SH-SY5Y (cell line): ENCODE measurements at regions not wholly inside any gene's neighbourhood (a gene's known extent, or its start where the extent isn't known, plus 50 kb on each side); places are given as distances from the start of the nearest gene placed in this dataset.
A peak's percentile ranks its signal among the peaks of the same experiment; 100 is the strongest.

Experiments
- GATA2 ChIP-seq: IDR thresholded peaks from 2 replicates; pipeline ENCODE4 v1.6.1; 2011; ENCODE audit warnings: mild to moderate bottlenecking, low read depth, low read length
- GATA3 ChIP-seq: IDR thresholded peaks from 2 replicates; pipeline ENCODE4 v1.6.1; 2011; ENCODE audit warnings: low read depth, mild to moderate bottlenecking, low read length, moderate library complexity

- no peak for TF ChIP-seq GATA3
Observed at GRCh38 chr7:113282875-113283274, 164.5 kb upstream of the SMIM30 start.

GRCh38 chr7:113281223-113281622 lies 162.9 kb upstream of the SMIM30 start:
- TF ChIP-seq GATA2 (peak; percentile 86), GATA3 (peak; percentile 75)

GRCh38 chr7:113279256-113279655 lies 160.9 kb upstream of the SMIM30 start:
- TF ChIP-seq GATA2 (peak; percentile 73), GATA3 (no peak)

- TF ChIP-seq GATA2, result no peak
- no peak for TF ChIP-seq GATA3
Observed at GRCh38 chr7:113270790-113271189, 152.4 kb upstream of the SMIM30 start.

GRCh38 chr7:113268757-113269156 lies 150.4 kb upstream of the SMIM30 start:
- TF ChIP-seq GATA2, result no peak
- TF ChIP-seq GATA3, result no peak

GRCh38 chr7:113267885-113268284 lies 149.5 kb upstream of the SMIM30 start:
- no peak for TF ChIP-seq GATA2
- TF ChIP-seq GATA3, result no peak

- TF ChIP-seq GATA2, result no peak
- no peak for TF ChIP-seq GATA3
Observed at GRCh38 chr7:113267271-113267670, 148.9 kb upstream of the SMIM30 start.

- TF ChIP-seq GATA3, result no peak
Observed at GRCh38 chr7:113263749-113264148, 145.4 kb upstream of the SMIM30 start.

- TF ChIP-seq GATA3 (no peak), GATA2 (no peak)
Observed at GRCh38 chr7:113256883-113257531, 138.7 kb upstream of the SMIM30 start.

- TF ChIP-seq GATA2 (no peak), GATA3 (0 out of 2 replicates have a peak, but pooled peaks have one; percentile 18)
Observed at GRCh38 chr7:113247198-113247597, 128.8 kb upstream of the SMIM30 start.

GRCh38 chr7:113246738-113247137 lies 128.4 kb upstream of the SMIM30 start:
- TF ChIP-seq GATA2 (no peak), GATA3 (no peak)

GRCh38 chr7:113232885-113233284 lies 114.5 kb upstream of the SMIM30 start:
- TF ChIP-seq GATA2, result no peak
- TF ChIP-seq GATA3, result no peak

- no peak for TF ChIP-seq GATA3
- no peak for TF ChIP-seq GATA2
Observed at GRCh38 chr7:113230691-113231090, 112.3 kb upstream of the SMIM30 start.

GRCh38 chr7:113217314-113217713 lies 99.0 kb upstream of the SMIM30 start:
- no peak for TF ChIP-seq GATA2
- no peak for TF ChIP-seq GATA3

- TF ChIP-seq GATA2 (no peak), GATA3 (no peak)
Observed at GRCh38 chr7:113216038-113216437, 97.7 kb upstream of the SMIM30 start.

- TF ChIP-seq GATA2, result no peak
- no peak for TF ChIP-seq GATA3
Observed at GRCh38 chr7:113209449-113210203, 91.3 kb upstream of the SMIM30 start.
